Cardiac muscle cell (in vitro differentiated cells and primary cell): ENCODE measurements at regions not wholly inside any gene's neighbourhood (a gene's known extent, or its start where the extent isn't known, plus 50 kb on each side); places are given as distances from the start of the nearest gene placed in this dataset.
A peak's percentile ranks its signal among the peaks of the same experiment; 100 is the strongest.

Source experiments
- DNase-seq, 2 donors: peaks; one replicate each; pipeline versions ENCODE4 v3.0.0 to v3.0.0-alpha.2; 2010 to 2017; ENCODE audit warnings: low read depth in 1 of 2, low spot score in 1 of 2
- H3K27ac ChIP-seq: fragments of 200-600 bp; sonication (generic); 2 replicates; pipeline ENCODE4 v1.5.1; 2016
- H3K27me3 ChIP-seq: fragments of 200-600 bp; sonication (generic); 2 replicates; pipeline ENCODE4 v1.6.0; 2016; ENCODE audit warnings: control low read depth
- H3K36me3 ChIP-seq: fragments of 200-600 bp; sonication (generic); 2 replicates; pipeline ENCODE4 v1.5.1; 2016; ENCODE audit warnings: control low read depth
- H3K4me1 ChIP-seq: fragments of 200-600 bp; sonication (generic); 2 replicates; pipeline ENCODE4 v1.8.1; 2017; ENCODE audit warnings: low read depth, mild to moderate bottlenecking, mixed run types
- H3K4me3 ChIP-seq: fragments of 200-600 bp; sonication (generic); 2 replicates; pipeline ENCODE4 v1.5.1; 2016; ENCODE audit warnings: mild to moderate bottlenecking
- H3K9me3 ChIP-seq: fragments of 200-600 bp; sonication (generic); 2 replicates; pipeline ENCODE4 v1.5.1; 2017; ENCODE audit warnings: low read depth, mild to moderate bottlenecking, control low read depth
- CTCF ChIP-seq: IDR thresholded peaks from 2 replicates; pipeline ENCODE4 v1.5.1; 2012; ENCODE audit warnings: low read depth, mild to moderate bottlenecking, low read length

- no peak overlapping the region for H3K27ac ChIP-seq
- TF ChIP-seq CTCF = no peak
- H3K4me1 ChIP-seq = no peaks in the 10 kb centered on the region
- H3K9me3 ChIP-seq = no peaks in the 10 kb centered on the region
- no peaks in the 10 kb centered on the region for H3K27me3 ChIP-seq
- no peaks in the 10 kb centered on the region for H3K36me3 ChIP-seq
- no peak overlapping the region for H3K4me3 ChIP-seq
- peak in 1 of 2 donors; percentile 10 for DNase-seq
Observed at GRCh38 chr14:48983351-48983888, 602.8 kb downstream of the RPS29 start.

- H3K4me1 ChIP-seq = peaks cover 18% of the 10 kb centered on the region
- no peak for TF ChIP-seq CTCF
- H3K27me3 ChIP-seq = no peaks in the 10 kb centered on the region
- DNase-seq = no peak
- no peaks in the 10 kb centered on the region for H3K36me3 ChIP-seq
- H3K9me3 ChIP-seq = no peaks in the 10 kb centered on the region
- no peak overlapping the region for H3K4me3 ChIP-seq
- H3K27ac ChIP-seq = no peak overlapping the region
Observed at GRCh38 chr14:48974994-48975393, 611.2 kb downstream of the RPS29 start.

GRCh38 chr14:48973151-48973550 is 613.0 kb downstream of the RPS29 start:
- Histone ChIP-seq H3K4me3 (no peak overlapping the region), H3K27ac (no peak overlapping the region)

GRCh38 chr14:48970943-48971342 is 615.2 kb downstream of the RPS29 start:
- H3K27me3 ChIP-seq = no peaks in the 10 kb centered on the region
- no peaks in the 10 kb centered on the region for H3K9me3 ChIP-seq
- no peak for DNase-seq
- H3K4me3 ChIP-seq = no peak overlapping the region
- no peaks in the 10 kb centered on the region for H3K36me3 ChIP-seq
- no peak overlapping the region for H3K27ac ChIP-seq
- peaks cover 18% of the 10 kb centered on the region for H3K4me1 ChIP-seq
- TF ChIP-seq CTCF = no peak

More at GRCh38 chr14:48973151-48973550, 613.0 kb downstream of the RPS29 start:
- no peak for TF ChIP-seq CTCF
- Histone ChIP-seq H3K36me3 (no peaks in the 10 kb centered on the region), H3K9me3 (no peaks in the 10 kb centered on the region), H3K27me3 (no peaks in the 10 kb centered on the region), H3K4me1 (peaks cover 18% of the 10 kb centered on the region)
- peak; percentile 43 to 52 for DNase-seq

- Histone ChIP-seq H3K4me3 (no peak overlapping the region), H3K9me3 (no peaks in the 10 kb centered on the region), H3K27ac (no peak overlapping the region), H3K27me3 (no peaks in the 10 kb centered on the region), H3K36me3 (no peaks in the 10 kb centered on the region), H3K4me1 (peaks cover 12% of the 10 kb centered on the region)
- DNase-seq = no peak
- no peak for TF ChIP-seq CTCF
Observed at GRCh38 chr14:48967419-48967818, 618.8 kb downstream of the RPS29 start.
